Left renal cortex interstitium (tissue), 4 donors: ENCODE measurements at regions not wholly inside any gene's neighbourhood (a gene's known extent, or its start where the extent isn't known, plus 50 kb on each side); places are given as distances from the start of the nearest gene placed in this dataset.

Experiments used
- DNase-seq, 4 donors: peaks; one replicate each; pipeline ENCODE4 v3.0.0-alpha.2; 2013; ENCODE audit warnings: low read depth in 4 of 4, low spot score in 2 of 4, missing footprints in 1 of 4

GRCh38 chr2:16022548-16023240 is 82.3 kb downstream of the MYCN start:
- DNase-seq, result no peak

- no peak for DNase-seq
These were observed 81.4 kb downstream of the MYCN start for GRCh38 chr2:16021611-16022363.

DNA sequence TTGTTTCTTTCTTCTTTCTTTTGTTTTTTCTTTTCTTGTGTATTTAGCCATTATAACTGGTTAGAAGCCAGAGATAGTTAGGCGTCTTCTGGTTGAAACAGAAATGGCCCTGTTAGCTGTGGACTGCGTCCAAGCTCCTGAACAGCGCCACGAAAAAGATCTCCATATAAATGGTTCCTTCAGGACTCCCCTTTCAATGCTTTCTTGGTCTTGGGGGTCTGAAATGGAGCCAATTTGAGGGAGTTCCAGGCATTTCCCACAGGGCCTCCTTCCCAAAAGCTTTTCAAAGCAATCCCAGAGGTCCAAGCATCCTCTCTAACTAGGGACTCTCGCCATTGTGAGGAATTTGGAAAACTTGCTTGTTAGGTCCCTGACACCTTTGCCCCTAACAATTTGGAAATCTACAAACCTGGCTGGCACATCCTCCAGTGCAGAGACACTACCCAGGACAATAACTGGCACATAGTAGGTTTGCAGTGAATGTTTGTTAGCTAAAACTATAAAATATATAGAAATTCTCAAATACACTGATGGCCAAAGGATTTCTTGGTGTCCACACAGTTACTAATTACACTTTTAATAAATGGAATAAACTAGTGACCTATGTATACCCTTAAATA is 80.1 kb downstream of the MYCN start:
- DNase-seq, result no peak

- no peak for DNase-seq
These were observed 79.4 kb downstream of the MYCN start for GRCh38 chr2:16019617-16020351.

DNA sequence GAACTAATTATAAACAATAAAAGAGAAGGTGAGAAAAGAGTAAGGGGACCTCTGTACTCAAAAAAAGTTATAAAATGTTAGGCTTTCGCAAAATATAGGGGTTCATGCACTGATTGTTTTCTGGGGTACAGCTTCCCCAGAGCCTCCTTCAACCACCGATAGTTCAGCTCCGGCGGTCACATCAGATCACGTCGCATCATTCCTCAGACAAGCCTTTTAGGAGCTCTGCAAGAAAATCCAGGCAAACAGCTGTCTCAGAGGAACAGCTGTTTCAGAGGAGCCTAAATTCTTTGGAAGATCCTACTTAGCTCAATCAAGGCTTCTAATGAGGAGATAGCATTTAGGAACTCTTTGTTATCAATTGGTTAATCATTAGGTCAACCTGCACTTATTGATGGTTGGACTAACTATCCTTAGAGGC is 78.7 kb downstream of the MYCN start:
- DNase-seq, result no peak

DNA sequence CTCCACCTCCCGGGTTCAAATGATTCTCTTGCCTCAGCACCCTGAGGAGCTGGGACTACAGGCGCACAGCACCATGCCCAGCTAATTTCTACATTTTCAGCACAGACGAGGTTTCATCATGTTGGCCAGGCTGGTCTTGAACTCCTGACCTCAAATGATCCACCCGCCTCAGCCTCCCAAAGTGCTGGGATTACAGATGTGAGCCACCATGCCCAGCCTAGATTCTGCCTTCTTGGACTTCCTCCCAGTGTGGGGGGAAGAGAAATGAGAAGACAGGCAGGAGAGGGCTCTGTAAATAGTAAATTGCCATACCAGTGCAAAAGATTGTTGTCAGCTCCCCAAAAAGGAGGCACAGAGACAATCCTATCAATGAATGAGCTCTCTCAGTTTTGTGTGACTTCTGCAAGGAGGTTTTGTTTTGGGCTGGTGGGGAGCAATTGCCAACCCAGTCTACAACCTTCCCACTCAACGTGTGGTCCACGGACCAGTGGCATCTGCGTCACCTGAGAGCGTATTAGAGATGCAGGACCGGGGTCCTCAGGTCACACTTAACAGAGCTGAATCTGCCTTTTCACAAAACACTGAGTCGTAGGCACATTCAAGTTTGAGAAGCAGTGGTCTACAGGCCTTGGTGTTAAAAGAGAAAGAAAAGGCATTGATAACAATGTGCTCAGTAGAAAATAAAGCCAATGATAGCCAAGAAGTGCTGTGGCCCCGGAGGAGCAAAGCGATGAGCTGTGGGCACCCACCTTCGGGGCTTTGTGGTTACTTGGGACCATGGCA is 78.1 kb downstream of the MYCN start:
- DNase-seq, result no peak

- no peak for DNase-seq
These were observed 75.9 kb downstream of the MYCN start for GRCh38 chr2:16016282-16016681.

DNA sequence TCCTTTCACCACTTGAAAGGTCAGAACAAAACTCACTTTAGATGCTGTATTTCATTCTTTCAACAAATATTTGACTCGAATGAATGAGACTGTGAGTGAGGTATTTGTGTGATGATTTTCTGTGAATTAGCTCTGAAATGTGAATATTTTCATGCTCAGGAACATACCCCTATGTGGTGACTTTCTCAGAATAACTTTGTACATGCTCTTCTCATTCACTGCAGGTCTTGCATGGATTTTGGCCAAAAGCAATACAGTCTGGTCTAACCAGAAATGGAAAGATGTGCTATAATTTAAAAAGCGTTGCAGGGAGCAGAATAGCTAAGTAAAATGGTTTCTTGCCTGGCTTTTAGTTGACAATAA is 75.5 kb downstream of the MYCN start:
- no peak for DNase-seq

GRCh38 chr2:16015210-16015902 is 75.0 kb downstream of the MYCN start:
- no peak for DNase-seq

DNA sequence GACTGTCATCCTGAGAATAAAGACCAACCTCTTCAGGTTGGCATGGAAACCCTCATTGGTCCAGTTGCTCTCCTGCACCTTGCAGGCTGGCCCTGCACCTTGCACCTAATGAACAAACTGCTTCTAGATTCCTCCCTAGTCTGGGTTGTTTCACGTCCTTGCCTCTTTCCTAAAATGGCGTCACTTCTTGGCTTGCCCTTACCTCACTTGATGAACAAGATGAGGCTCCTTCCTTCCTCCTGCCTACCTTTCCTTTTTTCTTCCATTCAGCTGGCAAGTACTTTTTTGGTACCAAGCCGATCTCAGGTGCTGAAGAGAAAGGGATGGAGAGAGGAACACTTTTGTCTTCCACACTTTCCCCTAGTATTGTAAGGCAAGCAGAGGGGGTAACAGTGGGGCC is 74.5 kb downstream of the MYCN start:
- DNase-seq, result no peak

DNA sequence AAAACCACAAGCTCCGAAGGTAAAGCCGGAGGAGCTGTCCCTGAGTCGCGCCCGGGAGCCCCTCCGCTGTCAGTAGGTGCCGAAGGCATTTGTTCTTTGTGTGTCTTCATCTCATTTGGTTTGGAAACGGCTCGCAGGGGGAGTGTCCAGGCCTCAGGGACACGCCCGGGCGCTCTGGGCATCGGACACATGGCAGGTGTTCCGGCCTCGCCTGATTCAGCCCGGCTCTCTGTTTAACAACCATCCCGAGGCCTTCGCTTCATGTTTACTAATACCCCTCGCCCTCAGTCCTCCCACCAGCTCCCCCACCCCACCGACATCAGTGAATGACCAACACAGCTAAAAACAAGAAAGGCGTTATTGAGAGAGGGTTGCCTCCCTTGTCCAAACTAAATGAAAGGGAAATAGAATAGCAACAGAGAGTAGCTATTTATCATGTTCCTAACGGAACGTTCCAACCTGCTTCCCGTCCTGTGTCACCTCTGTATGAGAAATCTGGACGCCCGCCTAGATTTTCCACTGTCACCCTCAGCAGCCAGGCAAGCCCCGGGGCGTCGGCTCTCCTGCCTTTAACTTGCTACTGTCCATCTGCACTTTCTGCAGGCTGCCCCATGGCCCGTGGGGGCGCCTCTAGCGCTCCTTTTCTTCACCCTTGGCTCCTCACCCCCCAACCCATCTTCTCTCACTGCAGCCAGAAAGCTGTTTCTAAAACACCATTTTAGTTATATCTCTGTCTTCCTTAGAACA is 73.9 kb downstream of the MYCN start:
- no peak for DNase-seq

DNA sequence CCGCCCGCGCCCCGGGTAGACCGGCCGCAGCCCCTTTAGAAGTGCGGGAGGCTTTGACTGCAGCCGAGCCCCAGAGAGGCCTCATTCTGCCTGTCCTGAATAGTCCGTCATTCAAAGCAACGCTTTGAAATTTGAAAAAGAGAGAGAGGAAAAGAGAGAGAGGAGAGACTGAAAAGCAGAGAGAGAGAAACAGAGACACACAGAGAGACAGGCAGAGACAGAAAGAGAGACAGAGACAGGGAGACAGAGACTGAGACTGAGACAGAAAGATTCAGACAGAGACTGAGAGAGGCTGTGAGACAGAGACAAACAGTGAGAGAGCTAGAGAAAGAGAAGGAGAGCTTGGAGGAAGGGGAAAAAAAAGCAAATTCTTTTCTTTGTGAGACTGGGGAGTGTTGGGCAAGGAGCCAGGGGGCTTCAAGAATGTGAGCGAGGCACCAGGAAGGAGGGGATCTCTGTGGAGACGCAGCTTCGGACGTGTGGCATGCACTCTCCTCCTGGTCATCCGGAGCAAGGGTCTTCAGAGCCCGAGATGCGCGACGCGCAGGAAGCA is 73.1 kb downstream of the MYCN start:
- DNase-seq, result no peak

DNA sequence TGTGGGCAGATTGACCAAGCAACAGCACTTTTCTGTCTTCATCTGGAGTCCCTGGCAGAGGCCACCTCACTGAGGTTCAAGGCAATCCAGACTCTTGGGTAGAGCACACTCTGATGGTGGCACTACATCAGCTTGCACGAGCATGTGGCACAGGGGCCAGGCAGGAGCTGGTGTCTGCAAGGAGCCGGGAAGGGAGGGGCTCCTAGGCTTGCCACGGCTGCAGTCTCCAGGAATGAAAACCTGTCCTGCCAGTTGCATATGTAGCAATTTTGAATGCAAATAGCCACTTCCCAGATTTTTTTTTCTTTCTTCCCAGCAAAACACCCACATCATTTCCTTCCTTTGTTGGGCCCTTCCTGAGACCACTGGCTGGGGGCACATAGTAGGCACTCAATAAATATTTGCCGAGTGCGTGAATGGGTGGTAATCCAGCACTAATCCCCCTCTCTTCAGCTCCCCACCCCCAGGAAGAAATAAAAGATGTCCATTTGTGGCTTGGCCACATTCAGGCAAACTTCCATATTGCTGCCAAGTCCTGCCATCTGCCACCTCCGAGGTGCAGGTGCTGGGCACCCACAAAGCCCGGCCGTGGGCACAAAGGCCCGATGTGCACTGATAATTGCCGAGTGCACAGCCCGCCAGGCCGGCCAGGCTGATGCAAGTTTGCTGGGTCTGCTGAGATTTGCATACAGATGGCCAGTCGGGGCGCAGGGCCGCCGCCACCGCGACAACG is 72.4 kb downstream of the MYCN start:
- no peak for DNase-seq

GRCh38 chr2:16012029-16012596 is 71.8 kb downstream of the MYCN start:
- no peak for DNase-seq

- DNase-seq, result no peak
These were observed 71.2 kb downstream of the MYCN start for GRCh38 chr2:16011621-16011960.

DNA sequence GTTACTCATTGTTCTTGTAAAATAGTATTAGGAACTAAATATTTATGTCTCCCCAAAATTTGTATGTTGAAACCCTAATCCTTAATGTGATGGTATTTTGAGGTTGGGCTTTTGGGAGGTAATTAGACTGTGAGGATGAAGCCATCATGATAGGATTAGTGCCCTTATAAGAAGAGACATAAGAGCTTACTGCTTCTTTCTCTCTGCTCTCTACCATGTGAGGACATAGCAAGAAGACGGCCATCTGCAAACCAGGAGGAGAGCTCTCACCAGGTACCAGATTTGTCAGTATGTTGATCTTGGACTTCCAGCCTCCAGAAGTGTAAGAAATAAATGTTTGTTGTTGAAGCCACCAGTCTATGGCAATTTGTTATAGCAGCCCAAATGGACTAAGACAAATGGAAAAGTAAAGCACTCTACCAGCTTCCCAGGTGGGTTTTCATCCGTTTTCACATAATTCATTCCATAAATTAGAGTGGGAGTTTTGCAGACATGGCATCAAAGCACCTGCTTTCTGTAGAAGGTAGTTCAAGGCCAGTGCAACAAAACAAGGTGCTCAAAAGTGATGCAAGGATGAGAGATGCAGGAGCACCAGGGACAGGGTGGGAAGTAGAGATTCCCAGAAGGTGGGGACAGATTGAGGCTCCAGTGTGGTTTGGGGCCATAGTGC is 70.7 kb downstream of the MYCN start:
- no peak for DNase-seq

GRCh38 chr2:16010011-16010410 is 69.7 kb downstream of the MYCN start:
- no peak for DNase-seq
